ENCODE measurements at regions not wholly inside any gene's neighbourhood (a gene's known extent, or its start where the extent isn't known, plus 50 kb on each side); places are given as distances from the start of the nearest gene placed in this dataset.

- no TSS peak for BruUV-seq (replicated peaks)
- dilution Hi-C loops (cut with HindIII; ENCODE audit: low sequenced_read_pairs, unreplicated experiment) (no loop called here), in situ Hi-C loops (cut with MboI; ENCODE audit: low sequenced_read_pairs) (no loop called here), intact Hi-C loops (cut with micrococcal nuclease) (no loop called here)
- H4K91ac ChIP-seq (ENCODE audit: insufficient read depth, low read depth, low read length), result no peak overlapping the region
- H3K4me3 ChIP-seq (ENCODE audit: insufficient read depth, low read depth, low read length), result no peak overlapping the region
- ATAC-seq (ENCODE audit: low read depth) (no peak), DNase-seq (no peak)
- no peak overlapping the region for H3K56ac ChIP-seq (ENCODE audit: extremely low read depth, insufficient read depth, low read length)
- TF ChIP-seq MAZ (IDR thresholded peaks at IDR 0.05; ENCODE audit: borderline replicate concordance, low read depth, low read length), result no peak
- no peak for TF ChIP-seq MAFK (IDR thresholded peaks at IDR 0.05; ENCODE audit: low read depth, low read length)
- TF ChIP-seq CTCF (conservative IDR thresholded peaks at IDR 0.05; ENCODE audit: low read depth, low read length), result no peak
- TF ChIP-seq MXI1 (IDR thresholded peaks at IDR 0.05; ENCODE audit: borderline replicate concordance, low read depth, low read length), result no peak
- TF ChIP-seq ELK1 (IDR thresholded peaks at IDR 0.05; ENCODE audit: borderline replicate concordance, low read depth, low read length), result no peak
- TF ChIP-seq POLR2A (IDR thresholded peaks at IDR 0.05; ENCODE audit: low read depth, low read length), result no peak
- TF ChIP-seq NFE2L2 (IDR thresholded peaks at IDR 0.05; ENCODE audit: low read depth, low read length), result no peak
- TF ChIP-seq RAD21 (IDR thresholded peaks at IDR 0.05; ENCODE audit: low read length), result no peak
- ChIA-PET POLR2A (ENCODE audit: unreplicated experiment) (no interaction called here), CTCF (no interaction called here)
- no peak overlapping the region for H3K4me2 ChIP-seq (ENCODE audit: low read depth, low read length)
- H3K4ac ChIP-seq (ENCODE audit: low read depth, low read length), result no peak overlapping the region
- no peaks in the 10 kb centered on the region for H3K9me1 ChIP-seq (ENCODE audit: insufficient read depth, low read length)
- H3K79me1 ChIP-seq (ENCODE audit: low read depth in 1 of 2, low read length in 2 of 2), result no peaks in the 10 kb centered on the region
- H3K27ac ChIP-seq (ENCODE audit: insufficient read depth, low read length), result no peak overlapping the region
- H4K8ac ChIP-seq (ENCODE audit: low read depth in 2 of 2, low read length in 2 of 2), result no peak overlapping the region
- H2AK5ac ChIP-seq (ENCODE audit: low read depth, low read length), result no peak overlapping the region
- H3K36me3 ChIP-seq (ENCODE audit: control insufficient read depth, insufficient read depth, low read length), result no peaks in the 10 kb centered on the region
- H2AK9ac ChIP-seq (replicated peaks; ENCODE audit: low read depth, low read length, poor library complexity), result no peak overlapping the region
- no peak overlapping the region for H3K9ac ChIP-seq (ENCODE audit: low read depth, low read length)
- no peak overlapping the region for H3K23ac ChIP-seq (ENCODE audit: low read depth, low read length)
- no peak overlapping the region for H2BK120ac ChIP-seq (ENCODE audit: low read depth, low read length)
- H2AFZ ChIP-seq (replicated peaks; ENCODE audit: low read length, poor library complexity), result no peak overlapping the region
- WGBS, 2 experiments (ENCODE audit: extremely low coverage in 2 of 2, insufficient read length in 1 of 2), result 40% methylated on average over 1 of the region's 4 CpGs; no CpG with 5 or more reads in 1 of the 2 experiments
- H2BK20ac ChIP-seq (ENCODE audit: low read depth, low read length), result no peak overlapping the region
- no peaks in the 10 kb centered on the region for H3K4me1 ChIP-seq (ENCODE audit: control insufficient read depth, insufficient read depth, low read length)
- no peak overlapping the region for H4K5ac ChIP-seq (ENCODE audit: low read depth, low read length)
- no peak overlapping the region for H3K14ac ChIP-seq (replicated peaks; ENCODE audit: low read depth, low read length)
- H2BK5ac ChIP-seq (ENCODE audit: low read depth, low read length, poor library complexity, severe bottlenecking), result no peak overlapping the region
- H2BK15ac ChIP-seq (ENCODE audit: low read depth, low read length), result no peak overlapping the region
- H3K18ac ChIP-seq (ENCODE audit: low read depth, low read length), result no peak overlapping the region
- no peaks in the 10 kb centered on the region for H3K27me3 ChIP-seq (ENCODE audit: control insufficient read depth, insufficient read depth, low read length)
- H4K20me1 ChIP-seq (ENCODE audit: insufficient read depth, low read length), result no peaks in the 10 kb centered on the region
- peaks cover 3% of the 10 kb centered on the region; the same call in 1 of the 2 replicates for H3K9me3 ChIP-seq (ENCODE audit: control insufficient read depth, insufficient read depth, low read length)
Observed at GRCh38 chr4:45550766-45551366, 573.0 kb downstream of the GABRG1 start.

Data from IMR-90 (cell line).